Neural cell (in vitro differentiated cells): ENCODE measurements at regions not wholly inside any gene's neighbourhood (a gene's known extent, or its start where the extent isn't known, plus 50 kb on each side); places are given as distances from the start of the nearest gene placed in this dataset.

ENCODE experiments used
- H2AFZ ChIP-seq: fragments of 200-600, 300-800 bp; sonication (generic), shearing (Covaris generic); 2 replicates; pipeline ENCODE4 v1.6.0; 2014; ENCODE audit warnings: low read depth, mild to moderate bottlenecking, antibody characterized with exemption, low read length, moderate library complexity
- H3F3A ChIP-seq: fragments of 200-600 bp; shearing (Covaris generic); 2 replicates; pipeline ENCODE4 v1.6.1; 2016; ENCODE audit warnings: mild to moderate bottlenecking, moderate library complexity, mixed read lengths, antibody characterized with exemption, low read length; ENCODE audit not compliant: insufficient read depth, poor library complexity, severe bottlenecking
- H3K27ac ChIP-seq: fragments of 200-600, 300-800 bp; sonication (generic), shearing (Covaris generic); 2 replicates; pipeline ENCODE4 v1.5.1; 2014; ENCODE audit warnings: mild to moderate bottlenecking, low read length, moderate library complexity
- H3K27me3 ChIP-seq: fragments of 300-800, 200-600 bp; sonication (generic), shearing (Covaris generic); 2 replicates; pipeline ENCODE4 v1.6.0; 2014; ENCODE audit warnings: mild to moderate bottlenecking, low read depth, low read length, moderate library complexity; ENCODE audit not compliant: insufficient read depth
- H3K36me3 ChIP-seq: fragments of 300-800, 200-600 bp; sonication (generic), shearing (Covaris generic); 2 replicates; pipeline ENCODE4 v1.5.1; 2014; ENCODE audit warnings: mild to moderate bottlenecking, antibody characterized with exemption, low read length, moderate library complexity; ENCODE audit not compliant: insufficient read depth
- H3K4me2 ChIP-seq: fragments of 300-800, 200-600 bp; sonication (generic), shearing (Covaris generic); 2 replicates; pipeline ENCODE4 v1.6.0; 2014; ENCODE audit warnings: mild to moderate bottlenecking, low read length
- H3K4me3 ChIP-seq: fragments of 300-800, 200-600 bp; sonication (generic), shearing (Covaris generic); 2 replicates; pipeline ENCODE4 v1.5.1; 2014; ENCODE audit warnings: mild to moderate bottlenecking, low read length, moderate library complexity
- H3K79me2 ChIP-seq: fragments of 200-600 bp; shearing (Covaris generic); replicated peaks from 2 replicates; pipeline ENCODE4 v1.6.0; 2014; ENCODE audit warnings: mild to moderate bottlenecking, low read length, moderate library complexity; ENCODE audit not compliant: insufficient read depth
- H3K9ac ChIP-seq: fragments of 300-800, 200-600 bp; sonication (generic), shearing (Covaris generic); 2 replicates; pipeline ENCODE4 v1.6.1; 2016; ENCODE audit warnings: mild to moderate bottlenecking, low read length, mixed read lengths
- H3K9me2 ChIP-seq: fragments of 200-600 bp; shearing (Covaris generic); 2 replicates; pipeline ENCODE4 v1.6.1; 2016; ENCODE audit warnings: mild to moderate bottlenecking, low read length, mixed read lengths; ENCODE audit not compliant: insufficient read depth
- H3K9me3 ChIP-seq: fragments of 200-600, 300-800 bp; sonication (generic), shearing (Covaris generic); 2 replicates; pipeline ENCODE4 v1.6.1; 2016; ENCODE audit warnings: mild to moderate bottlenecking, mixed run types, low read length, moderate library complexity, mixed read lengths
- H4K20me1 ChIP-seq: fragments of 200-600 bp; shearing (Covaris generic); 2 replicates; pipeline ENCODE4 v1.6.1; 2016; ENCODE audit warnings: mild to moderate bottlenecking, mixed run types; ENCODE audit not compliant: insufficient read depth
- EP300 ChIP-seq: fragments of 450-650 bp; conservative IDR thresholded peaks from 2 replicates; pipeline ENCODE4 v1.6.1; 2014; ENCODE audit warnings: antibody characterized with exemption, mild to moderate bottlenecking, moderate library complexity; ENCODE audit not compliant: poor library complexity, severe bottlenecking
- EZH2 ChIP-seq: fragments of 200-600, 300-800 bp; shearing (Covaris generic), sonication (generic); IDR thresholded peaks from 2 replicates; pipeline ENCODE4 v1.6.1; 2014; ENCODE audit warnings: antibody characterized with exemption, low read length, borderline replicate concordance, mild to moderate bottlenecking; ENCODE audit not compliant: insufficient read depth, poor library complexity, severe bottlenecking
- MXI1 ChIP-seq: fragments of 450-650 bp; conservative IDR thresholded peaks from 2 replicates; pipeline ENCODE4 v1.6.1; 2014; ENCODE audit warnings: antibody characterized with exemption, mild to moderate bottlenecking; ENCODE audit not compliant: poor library complexity, severe bottlenecking
- POLR2AphosphoS5 ChIP-seq: IDR thresholded peaks from 2 replicates; pipeline ENCODE4 v1.6.1; 2012
- RAD21 ChIP-seq: fragments of 450-650 bp; conservative IDR thresholded peaks from 2 replicates; pipeline ENCODE4 v1.6.1; 2014; ENCODE audit warnings: antibody characterized with exemption, mild to moderate bottlenecking, moderate library complexity
- SMC3 ChIP-seq: fragments of 450-650 bp; conservative IDR thresholded peaks from 2 replicates; pipeline ENCODE4 v1.6.1; 2014; ENCODE audit warnings: antibody characterized with exemption, mild to moderate bottlenecking, moderate library complexity; ENCODE audit not compliant: poor library complexity
- TAF1 ChIP-seq: IDR thresholded peaks from 2 replicates; pipeline ENCODE4 v1.6.1; 2012; ENCODE audit warnings: low read depth
- TF ChIP-seq, protein P1 (sequence below): IDR thresholded peaks from 2 replicates; pipeline ENCODE4 v1.6.1; 2012; ENCODE audit warnings: borderline replicate concordance
- TF ChIP-seq, protein P2 (sequence below): fragments of 450-650 bp; IDR thresholded peaks from 2 replicates; pipeline ENCODE4 v1.5.1; 2014; ENCODE audit warnings: antibody characterized with exemption, mild to moderate bottlenecking, moderate library complexity; ENCODE audit not compliant: poor library complexity, severe bottlenecking

DNA sequence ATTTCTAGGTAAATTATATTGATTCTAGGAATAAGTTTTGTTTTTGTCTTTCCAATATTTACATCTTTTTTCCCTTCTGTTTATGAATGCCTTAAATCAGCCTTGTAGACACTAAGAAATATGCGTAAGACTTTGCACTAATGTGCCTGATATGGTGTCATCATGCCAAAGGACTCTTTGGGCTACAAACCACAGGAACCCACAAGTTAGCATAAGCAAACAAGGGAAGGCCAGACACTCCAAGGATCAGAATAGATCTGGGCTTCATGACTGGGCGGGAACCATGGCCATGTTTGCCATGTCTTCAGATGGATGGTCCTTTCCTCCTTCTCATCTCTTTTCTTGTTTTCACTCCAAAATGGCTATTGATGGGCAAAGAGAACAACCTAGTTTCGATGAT, 242.2 kb upstream of the CHRNA7 start:
- H3K36me3 ChIP-seq: no peaks in the 10 kb centered on the region
- no peak overlapping the region for H3K4me2 ChIP-seq
- H4K20me1 ChIP-seq: no peaks in the 10 kb centered on the region
- no peak overlapping the region for H2AFZ ChIP-seq
- no peak overlapping the region for H3K4me3 ChIP-seq
- TF ChIP-seq POLR2AphosphoS5: no peak
- no peak for TF ChIP-seq RAD21
- TF ChIP-seq EZH2: no peak
- no peak for TF ChIP-seq SMC3
- TF ChIP-seq, protein P1, sequence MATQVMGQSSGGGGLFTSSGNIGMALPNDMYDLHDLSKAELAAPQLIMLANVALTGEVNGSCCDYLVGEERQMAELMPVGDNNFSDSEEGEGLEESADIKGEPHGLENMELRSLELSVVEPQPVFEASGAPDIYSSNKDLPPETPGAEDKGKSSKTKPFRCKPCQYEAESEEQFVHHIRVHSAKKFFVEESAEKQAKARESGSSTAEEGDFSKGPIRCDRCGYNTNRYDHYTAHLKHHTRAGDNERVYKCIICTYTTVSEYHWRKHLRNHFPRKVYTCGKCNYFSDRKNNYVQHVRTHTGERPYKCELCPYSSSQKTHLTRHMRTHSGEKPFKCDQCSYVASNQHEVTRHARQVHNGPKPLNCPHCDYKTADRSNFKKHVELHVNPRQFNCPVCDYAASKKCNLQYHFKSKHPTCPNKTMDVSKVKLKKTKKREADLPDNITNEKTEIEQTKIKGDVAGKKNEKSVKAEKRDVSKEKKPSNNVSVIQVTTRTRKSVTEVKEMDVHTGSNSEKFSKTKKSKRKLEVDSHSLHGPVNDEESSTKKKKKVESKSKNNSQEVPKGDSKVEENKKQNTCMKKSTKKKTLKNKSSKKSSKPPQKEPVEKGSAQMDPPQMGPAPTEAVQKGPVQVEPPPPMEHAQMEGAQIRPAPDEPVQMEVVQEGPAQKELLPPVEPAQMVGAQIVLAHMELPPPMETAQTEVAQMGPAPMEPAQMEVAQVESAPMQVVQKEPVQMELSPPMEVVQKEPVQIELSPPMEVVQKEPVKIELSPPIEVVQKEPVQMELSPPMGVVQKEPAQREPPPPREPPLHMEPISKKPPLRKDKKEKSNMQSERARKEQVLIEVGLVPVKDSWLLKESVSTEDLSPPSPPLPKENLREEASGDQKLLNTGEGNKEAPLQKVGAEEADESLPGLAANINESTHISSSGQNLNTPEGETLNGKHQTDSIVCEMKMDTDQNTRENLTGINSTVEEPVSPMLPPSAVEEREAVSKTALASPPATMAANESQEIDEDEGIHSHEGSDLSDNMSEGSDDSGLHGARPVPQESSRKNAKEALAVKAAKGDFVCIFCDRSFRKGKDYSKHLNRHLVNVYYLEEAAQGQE: no peak
- TF ChIP-seq, protein P2, sequence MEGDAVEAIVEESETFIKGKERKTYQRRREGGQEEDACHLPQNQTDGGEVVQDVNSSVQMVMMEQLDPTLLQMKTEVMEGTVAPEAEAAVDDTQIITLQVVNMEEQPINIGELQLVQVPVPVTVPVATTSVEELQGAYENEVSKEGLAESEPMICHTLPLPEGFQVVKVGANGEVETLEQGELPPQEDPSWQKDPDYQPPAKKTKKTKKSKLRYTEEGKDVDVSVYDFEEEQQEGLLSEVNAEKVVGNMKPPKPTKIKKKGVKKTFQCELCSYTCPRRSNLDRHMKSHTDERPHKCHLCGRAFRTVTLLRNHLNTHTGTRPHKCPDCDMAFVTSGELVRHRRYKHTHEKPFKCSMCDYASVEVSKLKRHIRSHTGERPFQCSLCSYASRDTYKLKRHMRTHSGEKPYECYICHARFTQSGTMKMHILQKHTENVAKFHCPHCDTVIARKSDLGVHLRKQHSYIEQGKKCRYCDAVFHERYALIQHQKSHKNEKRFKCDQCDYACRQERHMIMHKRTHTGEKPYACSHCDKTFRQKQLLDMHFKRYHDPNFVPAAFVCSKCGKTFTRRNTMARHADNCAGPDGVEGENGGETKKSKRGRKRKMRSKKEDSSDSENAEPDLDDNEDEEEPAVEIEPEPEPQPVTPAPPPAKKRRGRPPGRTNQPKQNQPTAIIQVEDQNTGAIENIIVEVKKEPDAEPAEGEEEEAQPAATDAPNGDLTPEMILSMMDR: no peak
- no peak for TF ChIP-seq MXI1
- TF ChIP-seq TAF1: no peak
- no peak for TF ChIP-seq EP300
- no peaks in the 10 kb centered on the region for H3K79me2 ChIP-seq
- no peaks in the 10 kb centered on the region for H3K9me2 ChIP-seq
- H3K27ac ChIP-seq: no peak overlapping the region
- no peak overlapping the region for H3K9ac ChIP-seq
- H3F3A ChIP-seq: no peaks in the 10 kb centered on the region
- no peaks in the 10 kb centered on the region for H3K27me3 ChIP-seq
- H3K9me3 ChIP-seq: no peaks in the 10 kb centered on the region

DNA sequence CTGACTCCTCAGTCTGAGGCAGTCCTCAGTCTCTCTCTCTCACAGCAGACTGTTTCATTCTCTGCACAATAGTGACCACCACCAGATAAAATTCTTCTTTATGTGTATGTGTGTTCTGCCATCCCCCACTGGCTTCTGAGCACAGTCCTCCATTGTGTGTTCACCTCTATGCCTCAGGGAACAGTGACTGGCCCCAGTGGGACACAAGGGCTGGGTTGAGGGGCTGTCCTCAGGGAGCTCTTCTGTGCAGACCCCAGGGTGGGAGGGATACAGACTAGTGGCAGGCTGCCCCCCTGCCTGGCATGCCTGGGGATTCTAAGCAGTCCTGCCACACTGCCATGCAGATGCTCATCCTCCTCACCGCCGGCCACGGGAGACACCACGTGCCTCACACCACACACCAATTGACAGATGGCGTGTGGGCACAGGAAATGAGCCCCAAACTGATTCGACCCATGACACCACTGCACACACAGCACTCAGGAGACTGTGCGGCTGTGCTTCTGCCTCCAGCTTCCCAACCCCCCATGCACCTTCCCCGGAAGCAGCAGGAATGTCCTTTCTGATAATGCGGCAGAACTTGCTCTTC, 237.6 kb upstream of the CHRNA7 start:
- H3K9me3 ChIP-seq: no peaks in the 10 kb centered on the region
- H3K27me3 ChIP-seq: no peaks in the 10 kb centered on the region
- H3K4me3 ChIP-seq: no peak overlapping the region
- H4K20me1 ChIP-seq: no peaks in the 10 kb centered on the region
- no peaks in the 10 kb centered on the region for H3K36me3 ChIP-seq
- TF ChIP-seq TAF1 (no peak), EP300 (no peak), EZH2 (no peak), RAD21 (no peak), SMC3 (no peak), POLR2AphosphoS5 (no peak), MXI1 (no peak)
- TF ChIP-seq, protein P1: no peak
- TF ChIP-seq, protein P2: no peak
- no peaks in the 10 kb centered on the region for H3K79me2 ChIP-seq
- no peaks in the 10 kb centered on the region for H3F3A ChIP-seq
- H2AFZ ChIP-seq: no peak overlapping the region
- H3K9ac ChIP-seq: no peak overlapping the region
- H3K9me2 ChIP-seq: no peaks in the 10 kb centered on the region
- no peak overlapping the region for H3K4me2 ChIP-seq
- H3K27ac ChIP-seq: no peak overlapping the region
